ENCODE measurements at regions not wholly inside any gene's neighbourhood (a gene's known extent, or its start where the extent isn't known, plus 50 kb on each side); places are given as distances from the start of the nearest gene placed in this dataset.
"Not testable (repeated sequence)": the region's sequence is repeated elsewhere in the genome, so short reads cannot be mapped to it uniquely, and the experiment has no call there.

GRCh38 chr1:163571950-163572349 is 250.2 kb downstream of the NUF2 start:
- Mint-ChIP-seq H3K9me3 (no peaks in the 10 kb centered on the region), H3K27ac (no peak overlapping the region), H3K4me1 (ENCODE audit: low read depth) (no peaks in the 10 kb centered on the region), H3K36me3 (ENCODE audit: low read depth) (no peaks in the 10 kb centered on the region), H3K4me3 (no peak overlapping the region), H3K27me3 (peaks cover 1% of the 10 kb centered on the region)
- intact Hi-C loops (cut with micrococcal nuclease), result no loop called here

- no peaks in the 10 kb centered on the region for H3K36me3 Mint-ChIP-seq (ENCODE audit: low read depth)
- H3K27ac Mint-ChIP-seq, result no peak overlapping the region
- no peak overlapping the region for H3K4me3 Mint-ChIP-seq
- H3K4me1 Mint-ChIP-seq (ENCODE audit: low read depth), result no peaks in the 10 kb centered on the region
- H3K27me3 Mint-ChIP-seq, result no peaks in the 10 kb centered on the region
- intact Hi-C loops (cut with micrococcal nuclease), result no loop called here
- no peaks in the 10 kb centered on the region for H3K9me3 Mint-ChIP-seq
These were observed 252.4 kb downstream of the NUF2 start for GRCh38 chr1:163574119-163574518.

- Mint-ChIP-seq H3K9me3 (no peaks in the 10 kb centered on the region), H3K4me3 (no peak overlapping the region), H3K36me3 (ENCODE audit: low read depth) (no peaks in the 10 kb centered on the region), H3K4me1 (ENCODE audit: low read depth) (no peaks in the 10 kb centered on the region), H3K27me3 (no peaks in the 10 kb centered on the region), H3K27ac (no peak overlapping the region)
- intact Hi-C loops (cut with micrococcal nuclease), result no loop called here
These were observed 259.2 kb downstream of the NUF2 start for GRCh38 chr1:163580926-163581325.

- Mint-ChIP-seq H3K9me3 (no peaks in the 10 kb centered on the region), H3K4me1 (ENCODE audit: low read depth) (no peaks in the 10 kb centered on the region), H3K36me3 (ENCODE audit: low read depth) (no peaks in the 10 kb centered on the region), H3K4me3 (no peak overlapping the region), H3K27me3 (no peaks in the 10 kb centered on the region), H3K27ac (no peak overlapping the region)
- intact Hi-C loops (cut with micrococcal nuclease), result no loop called here
These were observed 262.0 kb downstream of the NUF2 start for GRCh38 chr1:163583661-163584181.

- no peaks in the 10 kb centered on the region for H3K9me3 Mint-ChIP-seq
- intact Hi-C loops (cut with micrococcal nuclease), result no loop called here
- H3K27me3 Mint-ChIP-seq, result no peaks in the 10 kb centered on the region
- H3K36me3 Mint-ChIP-seq (ENCODE audit: low read depth), result no peaks in the 10 kb centered on the region
- H3K4me3 Mint-ChIP-seq, result no peak overlapping the region
- no peak overlapping the region for H3K27ac Mint-ChIP-seq
- H3K4me1 Mint-ChIP-seq (ENCODE audit: low read depth), result no peaks in the 10 kb centered on the region
These were observed 264.0 kb downstream of the NUF2 start for GRCh38 chr1:163585796-163586195.

- no peaks in the 10 kb centered on the region for H3K27me3 Mint-ChIP-seq
- H3K4me3 Mint-ChIP-seq, result no peak overlapping the region
- no peaks in the 10 kb centered on the region for H3K4me1 Mint-ChIP-seq (ENCODE audit: low read depth)
- H3K27ac Mint-ChIP-seq, result no peak overlapping the region
- no peaks in the 10 kb centered on the region for H3K9me3 Mint-ChIP-seq
- intact Hi-C loops (cut with micrococcal nuclease), result no loop called here
- no peaks in the 10 kb centered on the region for H3K36me3 Mint-ChIP-seq (ENCODE audit: low read depth)
These were observed 267.0 kb downstream of the NUF2 start for GRCh38 chr1:163588796-163589195.

GRCh38 chr1:163589735-163590134 is 268.0 kb downstream of the NUF2 start:
- Mint-ChIP-seq H3K9me3 (no peaks in the 10 kb centered on the region), H3K4me3 (no peak overlapping the region), H3K36me3 (ENCODE audit: low read depth) (no peaks in the 10 kb centered on the region), H3K27ac (no peak overlapping the region), H3K4me1 (ENCODE audit: low read depth) (no peaks in the 10 kb centered on the region), H3K27me3 (no peaks in the 10 kb centered on the region)
- intact Hi-C loops (cut with micrococcal nuclease), result no loop called here

GRCh38 chr1:163591131-163591530 is 269.4 kb downstream of the NUF2 start:
- H3K36me3 Mint-ChIP-seq (ENCODE audit: low read depth); H3K4me3 Mint-ChIP-seq; H3K27ac Mint-ChIP-seq; H3K9me3 Mint-ChIP-seq; intact Hi-C loops (cut with micrococcal nuclease); H3K4me1 Mint-ChIP-seq (ENCODE audit: low read depth); H3K27me3 Mint-ChIP-seq: not testable (repeated sequence)

GRCh38 chr1:163592623-163593022 is 270.9 kb downstream of the NUF2 start:
- H3K4me1 Mint-ChIP-seq (ENCODE audit: low read depth); H3K27me3 Mint-ChIP-seq; H3K27ac Mint-ChIP-seq; intact Hi-C loops (cut with micrococcal nuclease); H3K9me3 Mint-ChIP-seq; H3K36me3 Mint-ChIP-seq (ENCODE audit: low read depth); H3K4me3 Mint-ChIP-seq: not testable (repeated sequence)

- H3K27ac Mint-ChIP-seq; H3K36me3 Mint-ChIP-seq (ENCODE audit: low read depth); H3K4me1 Mint-ChIP-seq (ENCODE audit: low read depth); intact Hi-C loops (cut with micrococcal nuclease); H3K27me3 Mint-ChIP-seq; H3K9me3 Mint-ChIP-seq; H3K4me3 Mint-ChIP-seq: not testable (repeated sequence)
These were observed 274.4 kb downstream of the NUF2 start for GRCh38 chr1:163596106-163596505.

- Mint-ChIP-seq H3K36me3 (ENCODE audit: low read depth) (no peaks in the 10 kb centered on the region), H3K27ac (no peak overlapping the region), H3K27me3 (no peaks in the 10 kb centered on the region), H3K9me3 (no peaks in the 10 kb centered on the region), H3K4me3 (no peak overlapping the region), H3K4me1 (ENCODE audit: low read depth) (no peaks in the 10 kb centered on the region)
- intact Hi-C loops (cut with micrococcal nuclease), result no loop called here
These were observed 274.9 kb downstream of the NUF2 start for GRCh38 chr1:163596541-163597258.

- Mint-ChIP-seq H3K9me3 (no peaks in the 10 kb centered on the region), H3K27ac (no peak overlapping the region), H3K27me3 (no peaks in the 10 kb centered on the region), H3K4me1 (ENCODE audit: low read depth) (no peaks in the 10 kb centered on the region), H3K36me3 (ENCODE audit: low read depth) (no peaks in the 10 kb centered on the region), H3K4me3 (no peak overlapping the region)
- intact Hi-C loops (cut with micrococcal nuclease), result no loop called here
These were observed 282.6 kb downstream of the NUF2 start for GRCh38 chr1:163604321-163604720.

GRCh38 chr1:163604896-163605295 is 283.1 kb downstream of the NUF2 start:
- Mint-ChIP-seq H3K27ac (no peak overlapping the region), H3K9me3 (no peaks in the 10 kb centered on the region), H3K4me3 (no peak overlapping the region), H3K36me3 (ENCODE audit: low read depth) (no peaks in the 10 kb centered on the region), H3K27me3 (no peaks in the 10 kb centered on the region), H3K4me1 (ENCODE audit: low read depth) (no peaks in the 10 kb centered on the region)
- intact Hi-C loops (cut with micrococcal nuclease), result no loop called here

- Mint-ChIP-seq H3K4me1 (ENCODE audit: low read depth) (no peaks in the 10 kb centered on the region), H3K9me3 (no peaks in the 10 kb centered on the region), H3K36me3 (ENCODE audit: low read depth) (no peaks in the 10 kb centered on the region), H3K27me3 (no peaks in the 10 kb centered on the region), H3K4me3 (no peak overlapping the region), H3K27ac (no peak overlapping the region)
- intact Hi-C loops (cut with micrococcal nuclease), result no loop called here
These were observed 287.2 kb downstream of the NUF2 start for GRCh38 chr1:163608979-163609378.

GRCh38 chr1:163609858-163610257 is 288.1 kb downstream of the NUF2 start:
- no peak overlapping the region for H3K4me3 Mint-ChIP-seq
- no peaks in the 10 kb centered on the region for H3K36me3 Mint-ChIP-seq (ENCODE audit: low read depth)
- no peaks in the 10 kb centered on the region for H3K27me3 Mint-ChIP-seq
- H3K4me1 Mint-ChIP-seq (ENCODE audit: low read depth), result no peaks in the 10 kb centered on the region
- no peaks in the 10 kb centered on the region for H3K9me3 Mint-ChIP-seq
- no peak overlapping the region for H3K27ac Mint-ChIP-seq
- intact Hi-C loops (cut with micrococcal nuclease), result no loop called here

Data from dendritic cell treated with granulocyte-macrophage colony-stimulating factor and Interleukin-4, amounts not matched to agents 40 ng/mL and 50 ng/mL, for 4 days (primary cell).